SK-N-SH (cell line): ENCODE measurements at regions not wholly inside any gene's neighbourhood (a gene's known extent, or its start where the extent isn't known, plus 50 kb on each side); places are given as distances from the start of the nearest gene placed in this dataset.

ENCODE experiments used
- CHD2 ChIP-seq: fragments of 150-350 bp; IDR thresholded peaks from 2 replicates; pipeline ENCODE4 v1.6.1; 2018; ENCODE audit warnings: low read length; ENCODE audit not compliant: partially characterized antibody
- ELF1 ChIP-seq: IDR thresholded peaks from 2 replicates; pipeline ENCODE4 v1.4.0; 2012
- EZH2phosphoT487 ChIP-seq: fragments of 200-600 bp; sonication (generic); IDR thresholded peaks from 2 replicates; pipeline ENCODE4 v1.6.1; 2017; ENCODE audit warnings: low read depth, mixed run types, mild to moderate bottlenecking, antibody characterized with exemption, moderate library complexity, borderline replicate concordance
- FOXJ3 ChIP-seq: sonication (generic); formaldehyde crosslinking; IDR thresholded peaks from 2 replicates; pipeline ENCODE4 v1.5.1; 2020; ENCODE audit warnings: mild to moderate bottlenecking, missing genetic modification reagents
- GABPA ChIP-seq: IDR thresholded peaks from 2 replicates; pipeline ENCODE4 v1.4.0; 2012; ENCODE audit warnings: low read depth, mild to moderate bottlenecking
- JUND ChIP-seq: IDR thresholded peaks from 2 replicates; pipeline ENCODE4 v1.4.0; 2012
- MAX ChIP-seq: IDR thresholded peaks from 2 replicates; pipeline ENCODE4 v1.4.0; 2012; ENCODE audit warnings: low read depth
- REST ChIP-seq: IDR thresholded peaks from 2 replicates; pipeline ENCODE4 v1.6.1; 2012; ENCODE audit warnings: mild to moderate bottlenecking, low read depth, low read length, moderate library complexity
- RFX5 ChIP-seq: IDR thresholded peaks from 2 replicates; pipeline ENCODE4 v1.6.1; 2012; ENCODE audit warnings: mild to moderate bottlenecking, improper control_type of control experiment, low read length
- RXRA ChIP-seq: IDR thresholded peaks from 2 replicates; pipeline ENCODE4 v1.4.0; 2012; ENCODE audit warnings: low read depth, mild to moderate bottlenecking, borderline replicate concordance
- SIN3A ChIP-seq: IDR thresholded peaks from 2 replicates; pipeline ENCODE4 v1.6.1; 2012; ENCODE audit warnings: low read depth, mild to moderate bottlenecking, low read length, moderate library complexity, borderline replicate concordance
- TAF1 ChIP-seq: IDR thresholded peaks from 2 replicates; pipeline ENCODE4 v1.6.1; 2012; ENCODE audit warnings: low read depth, mild to moderate bottlenecking, low read length, moderate library complexity, borderline replicate concordance
- TF ChIP-seq, protein P1 (sequence below): fragments of 200-600 bp; sonication (generic); IDR thresholded peaks from 2 replicates; pipeline ENCODE4 v1.6.1; 2017; ENCODE audit warnings: antibody characterized with exemption, mild to moderate bottlenecking, moderate library complexity
- TF ChIP-seq, protein P2 (sequence below): IDR thresholded peaks from 2 replicates; pipeline ENCODE4; 2012

DNA sequence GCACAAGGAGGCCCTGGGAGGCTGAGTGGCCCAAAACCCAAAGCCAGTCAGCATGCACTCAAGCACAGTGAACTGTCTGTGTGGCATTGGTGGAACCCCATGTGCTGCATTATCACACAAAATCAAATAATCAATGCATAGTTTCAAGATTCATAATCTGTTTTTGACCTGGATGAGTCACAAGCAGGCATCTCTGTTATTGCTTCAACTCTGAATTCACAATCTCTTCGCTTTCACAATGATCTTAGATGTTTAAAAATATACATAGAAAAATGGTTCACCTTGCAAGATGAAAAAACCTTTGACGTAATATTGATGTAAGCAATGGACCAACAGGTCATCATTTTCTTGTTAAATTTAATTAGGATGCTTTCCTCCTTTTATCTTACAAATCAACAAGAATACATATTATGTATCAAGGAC lies 455.4 kb downstream of the IRS2 start:
- TF ChIP-seq, protein P1, sequence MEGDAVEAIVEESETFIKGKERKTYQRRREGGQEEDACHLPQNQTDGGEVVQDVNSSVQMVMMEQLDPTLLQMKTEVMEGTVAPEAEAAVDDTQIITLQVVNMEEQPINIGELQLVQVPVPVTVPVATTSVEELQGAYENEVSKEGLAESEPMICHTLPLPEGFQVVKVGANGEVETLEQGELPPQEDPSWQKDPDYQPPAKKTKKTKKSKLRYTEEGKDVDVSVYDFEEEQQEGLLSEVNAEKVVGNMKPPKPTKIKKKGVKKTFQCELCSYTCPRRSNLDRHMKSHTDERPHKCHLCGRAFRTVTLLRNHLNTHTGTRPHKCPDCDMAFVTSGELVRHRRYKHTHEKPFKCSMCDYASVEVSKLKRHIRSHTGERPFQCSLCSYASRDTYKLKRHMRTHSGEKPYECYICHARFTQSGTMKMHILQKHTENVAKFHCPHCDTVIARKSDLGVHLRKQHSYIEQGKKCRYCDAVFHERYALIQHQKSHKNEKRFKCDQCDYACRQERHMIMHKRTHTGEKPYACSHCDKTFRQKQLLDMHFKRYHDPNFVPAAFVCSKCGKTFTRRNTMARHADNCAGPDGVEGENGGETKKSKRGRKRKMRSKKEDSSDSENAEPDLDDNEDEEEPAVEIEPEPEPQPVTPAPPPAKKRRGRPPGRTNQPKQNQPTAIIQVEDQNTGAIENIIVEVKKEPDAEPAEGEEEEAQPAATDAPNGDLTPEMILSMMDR: no peak
- TF ChIP-seq TAF1: no peak
- no peak for TF ChIP-seq SIN3A
- 0 out of 2 replicates have a peak, but pooled peaks have one; percentile 20 for TF ChIP-seq MAX
- peak; percentile 53; the same call in 1 of the 2 replicates for TF ChIP-seq RXRA
- TF ChIP-seq RFX5: no peak
- no peak for TF ChIP-seq EZH2phosphoT487
- no peak for TF ChIP-seq CHD2
- peak; percentile 61 for TF ChIP-seq JUND
- TF ChIP-seq REST: no peak
- TF ChIP-seq FOXJ3 (CRISPR knock-in tag): no peak
- TF ChIP-seq GABPA: no peak
- TF ChIP-seq ELF1: no peak
- TF ChIP-seq, protein P2, sequence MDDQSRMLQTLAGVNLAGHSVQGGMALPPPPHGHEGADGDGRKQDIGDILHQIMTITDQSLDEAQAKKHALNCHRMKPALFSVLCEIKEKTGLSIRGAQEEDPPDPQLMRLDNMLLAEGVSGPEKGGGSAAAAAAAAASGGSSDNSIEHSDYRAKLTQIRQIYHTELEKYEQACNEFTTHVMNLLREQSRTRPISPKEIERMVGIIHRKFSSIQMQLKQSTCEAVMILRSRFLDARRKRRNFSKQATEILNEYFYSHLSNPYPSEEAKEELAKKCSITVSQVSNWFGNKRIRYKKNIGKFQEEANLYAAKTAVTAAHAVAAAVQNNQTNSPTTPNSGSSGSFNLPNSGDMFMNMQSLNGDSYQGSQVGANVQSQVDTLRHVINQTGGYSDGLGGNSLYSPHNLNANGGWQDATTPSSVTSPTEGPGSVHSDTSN: peak; percentile 36; the same call in 1 of the 2 replicates
